Ureter (tissue), 1 donor: ENCODE measurements at regions not wholly inside any gene's neighbourhood (a gene's known extent, or its start where the extent isn't known, plus 50 kb on each side); places are given as distances from the start of the nearest gene placed in this dataset.
"Not testable (repeated sequence)": the region's sequence is repeated elsewhere in the genome, so short reads cannot be mapped to it uniquely, and the experiment has no call there.

ENCODE experiments used
- DNase-seq: peaks from one replicate; pipeline ENCODE4 v3.0.0-alpha.2; 2020; ENCODE audit warnings: low spot score
- donor health status: DM: yes; HTN: yes; CAD: no.

DNA sequence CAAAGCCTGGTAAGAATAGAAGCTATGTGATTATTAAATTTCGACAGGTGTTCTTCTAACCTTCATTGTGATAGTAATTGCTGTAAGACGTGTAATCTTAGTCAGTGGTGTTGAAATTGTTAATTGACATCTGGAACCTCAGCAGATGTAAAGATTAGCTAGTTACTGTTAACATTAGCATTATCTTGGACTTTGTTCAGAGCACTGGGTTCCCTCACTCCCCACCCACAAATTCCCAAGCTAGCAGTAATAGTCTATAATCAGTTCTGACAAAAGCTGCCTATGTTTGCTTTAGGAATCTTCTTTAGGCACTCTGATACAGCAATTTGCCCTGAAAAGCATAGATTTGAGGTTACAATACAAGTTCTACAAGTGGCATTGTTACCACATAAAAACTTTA is 233.7 kb downstream of the EN1 start:
- DNase-seq = no peak

DNA sequence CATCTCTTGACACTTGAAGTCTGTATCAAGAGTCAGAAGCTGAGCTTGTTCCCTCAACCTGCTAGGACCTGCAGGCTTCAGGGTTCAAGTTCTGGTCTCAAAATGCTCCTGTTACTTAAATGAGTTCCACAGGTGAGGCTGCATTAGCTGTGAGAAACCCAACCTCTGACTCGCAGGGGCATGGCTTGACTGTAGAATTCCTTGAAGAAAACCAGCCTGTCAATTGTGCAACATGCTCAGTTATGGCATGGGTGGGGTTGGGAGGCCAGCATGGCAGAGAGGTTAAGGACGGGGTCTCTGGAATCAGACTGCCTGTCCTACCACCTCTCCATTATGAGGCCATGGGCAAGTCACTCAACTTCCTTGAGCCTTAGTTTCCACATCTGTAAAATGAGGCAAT is 235.8 kb downstream of the EN1 start:
- no peak for DNase-seq

DNA sequence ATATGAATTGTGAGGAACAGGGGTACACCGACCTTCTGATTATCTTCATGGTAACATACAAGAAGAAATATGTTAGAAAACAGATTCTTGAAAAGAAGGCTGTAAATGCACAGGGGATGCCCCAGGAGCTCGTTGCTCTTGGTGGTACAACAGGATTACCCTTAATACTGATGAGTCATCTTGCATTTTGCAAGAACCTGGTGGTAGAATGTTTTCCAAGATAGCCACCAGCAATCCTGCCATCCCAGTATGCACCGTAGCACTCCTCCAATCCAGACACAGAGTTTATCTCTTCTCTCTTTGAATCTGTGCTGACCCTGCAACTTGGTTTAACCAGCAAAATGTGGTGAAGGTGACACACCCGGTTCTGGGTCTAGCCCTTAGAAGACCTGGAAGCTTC is 238.3 kb downstream of the EN1 start:
- DNase-seq = no peak

DNA sequence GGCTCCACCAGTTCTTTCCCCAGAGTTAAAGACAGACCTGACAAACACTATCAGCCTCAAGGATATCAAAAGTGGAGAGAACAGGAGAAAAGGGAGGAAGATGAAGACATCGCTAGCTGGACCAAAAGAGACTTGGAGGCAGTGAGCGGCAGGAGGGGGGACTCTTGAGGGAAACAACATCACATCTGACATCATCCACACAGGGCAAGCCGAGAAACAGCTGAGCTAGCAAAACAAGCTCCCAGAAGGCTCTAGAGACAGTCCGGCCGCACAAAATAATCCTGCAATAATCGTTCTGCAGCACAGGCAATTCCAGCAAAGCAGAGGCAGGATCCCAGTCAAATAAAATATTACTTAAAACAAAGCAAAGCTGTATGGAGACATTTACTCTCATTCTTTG is 239.8 kb downstream of the EN1 start:
- no peak for DNase-seq

DNA sequence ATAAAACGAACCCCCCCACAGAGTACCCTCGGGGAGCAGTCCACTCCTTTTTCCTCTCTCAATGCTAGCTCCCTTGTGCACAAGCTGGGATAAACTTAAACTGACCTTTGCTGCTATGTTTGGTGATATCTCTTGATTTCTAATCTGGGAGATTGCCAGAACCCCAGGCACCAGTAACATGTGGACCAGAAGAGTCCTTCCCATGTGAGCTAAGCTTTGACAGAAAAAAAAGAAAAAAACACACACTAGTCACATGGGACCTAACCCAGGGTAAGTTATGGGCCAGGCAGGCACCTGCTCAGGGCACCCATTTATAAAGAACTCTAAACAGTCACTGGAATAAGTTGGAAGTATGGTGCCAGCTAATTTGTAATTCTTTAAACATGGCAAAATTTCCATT is 242.6 kb downstream of the EN1 start:
- no peak for DNase-seq

DNA sequence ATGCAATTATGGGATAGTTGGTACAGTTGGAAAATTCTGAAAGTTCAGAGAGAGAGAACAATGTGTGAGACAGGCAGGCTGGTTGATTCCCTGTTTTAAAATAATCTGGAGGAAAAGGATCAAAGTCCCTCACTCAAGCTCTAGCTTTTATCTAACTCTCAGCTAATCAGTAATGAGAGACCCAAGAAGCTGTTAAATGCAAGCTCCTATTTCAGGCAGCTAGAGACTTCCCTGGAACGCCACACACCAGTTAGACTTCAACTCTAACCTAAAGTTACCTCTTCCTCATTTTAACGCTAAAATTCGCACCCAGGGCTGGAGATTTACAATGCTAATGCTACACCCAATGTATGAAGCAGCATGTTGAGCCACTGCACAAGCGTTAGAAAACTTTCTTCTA is 243.1 kb downstream of the EN1 start:
- no peak for DNase-seq

DNA sequence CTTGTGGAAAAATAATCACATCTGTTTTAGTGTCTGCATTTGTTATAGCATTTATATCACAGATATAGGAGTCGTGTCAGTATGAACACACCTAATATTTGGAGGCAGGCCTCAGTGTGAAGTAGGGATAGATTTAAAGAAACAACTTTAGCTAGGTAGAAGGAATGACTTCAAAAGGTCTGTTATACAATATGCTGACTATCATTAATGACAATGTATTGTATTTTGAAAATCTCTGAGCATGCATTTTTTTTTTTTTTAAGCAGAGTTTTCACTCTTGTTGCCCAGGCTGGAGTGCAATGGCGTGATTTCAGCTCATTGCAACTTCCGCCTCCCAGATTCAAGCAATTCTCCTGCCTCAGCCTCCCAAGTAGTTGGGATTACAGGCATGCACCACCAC is 248.3 kb downstream of the EN1 start:
- DNase-seq = no peak

DNA sequence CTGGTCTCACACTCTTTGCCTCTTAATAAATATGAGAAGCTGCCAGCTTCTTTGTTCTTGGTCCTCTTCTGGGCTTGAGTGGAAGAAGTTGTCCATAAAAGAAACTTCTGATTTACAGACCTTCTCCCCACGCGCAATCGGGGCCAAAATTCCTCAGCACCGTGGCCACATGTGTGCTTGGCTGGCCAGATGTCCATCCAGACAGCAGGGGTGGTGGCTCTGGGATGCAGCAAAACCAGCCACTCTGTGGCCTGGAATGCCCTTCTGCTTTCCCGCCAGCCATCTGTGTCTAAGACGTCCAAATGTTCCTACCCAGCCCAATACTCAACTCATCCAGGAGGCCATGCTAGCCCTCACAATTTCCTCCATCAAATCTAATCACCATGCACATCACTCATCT is 250.8 kb downstream of the EN1 start:
- DNase-seq = no peak

DNA sequence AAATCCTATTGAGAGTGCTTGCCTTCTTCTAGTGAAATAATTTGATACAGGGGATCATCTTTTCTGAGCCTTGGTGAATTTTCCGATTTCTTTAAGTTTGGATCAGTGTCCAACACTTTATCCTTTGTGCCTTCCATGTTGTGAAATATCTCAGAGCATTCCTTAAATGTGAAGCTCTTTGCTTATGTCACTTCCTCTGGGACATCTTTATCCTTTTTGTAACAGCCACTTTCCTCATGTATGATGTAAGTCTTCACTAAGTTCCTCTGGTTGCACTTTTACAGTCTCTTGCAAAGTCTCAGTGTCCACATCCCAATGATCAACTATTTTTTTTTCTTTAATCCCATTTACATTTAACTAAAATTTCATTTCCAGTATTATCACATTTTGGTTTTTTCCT is 254.2 kb downstream of the EN1 start:
- no peak for DNase-seq

DNA sequence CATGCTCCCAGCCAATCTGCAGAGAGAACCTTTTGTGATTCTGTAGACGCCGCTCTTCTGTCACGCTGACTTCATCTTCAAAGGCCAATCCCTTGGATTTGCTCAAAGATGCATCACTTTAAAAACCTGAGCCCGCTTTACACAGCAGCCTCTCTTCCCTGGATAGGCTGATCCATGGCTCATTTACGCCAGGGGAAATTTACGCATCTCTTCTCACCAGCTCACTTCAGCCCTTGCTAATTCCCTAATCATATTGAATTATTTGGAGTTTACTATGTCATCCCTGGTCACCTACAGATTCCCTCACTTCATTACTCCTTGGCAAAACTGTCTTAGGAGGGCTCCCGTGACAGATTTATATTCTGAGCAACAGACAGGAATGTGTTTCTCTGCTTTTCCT is 256.2 kb downstream of the EN1 start:
- no peak for DNase-seq

DNA sequence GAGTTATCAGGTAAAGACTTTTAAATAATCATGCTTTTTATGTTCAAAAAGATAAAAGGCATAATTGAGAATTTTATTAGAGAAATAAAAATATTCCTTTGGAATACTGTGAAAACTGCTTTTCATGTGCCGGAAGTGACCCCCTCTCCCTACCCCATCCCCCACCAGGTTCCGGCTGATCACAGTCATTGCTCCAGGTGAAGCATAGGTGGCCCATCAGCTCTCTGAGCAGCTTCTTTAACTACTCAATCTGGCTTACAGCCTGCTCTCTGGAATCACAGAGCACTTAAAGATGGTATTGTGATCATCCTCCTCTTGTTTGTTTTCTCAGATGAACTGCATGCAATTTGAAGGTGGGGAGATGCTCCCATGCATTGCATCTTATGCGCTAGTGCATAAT is 257.7 kb downstream of the EN1 start:
- no peak for DNase-seq

DNA sequence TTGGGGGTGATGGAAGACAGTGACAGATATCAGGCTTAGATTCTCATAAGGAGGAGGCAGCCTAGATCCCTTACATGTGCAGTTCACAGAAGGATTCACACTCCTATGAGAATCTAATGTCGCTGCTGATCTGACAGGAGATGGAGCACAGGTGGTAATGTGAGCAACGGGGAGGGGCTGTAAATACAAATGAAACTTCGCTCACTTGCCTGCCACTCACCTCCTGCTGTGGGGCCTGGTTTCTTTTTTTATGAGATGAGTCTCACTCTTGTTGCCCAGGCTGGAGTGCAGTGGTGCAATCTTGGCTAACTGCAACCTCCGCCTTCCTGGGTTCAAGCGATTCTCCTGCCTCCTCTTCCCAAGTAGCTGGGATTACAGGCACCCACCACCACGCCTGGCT is 258.6 kb downstream of the EN1 start:
- DNase-seq = no peak

DNA sequence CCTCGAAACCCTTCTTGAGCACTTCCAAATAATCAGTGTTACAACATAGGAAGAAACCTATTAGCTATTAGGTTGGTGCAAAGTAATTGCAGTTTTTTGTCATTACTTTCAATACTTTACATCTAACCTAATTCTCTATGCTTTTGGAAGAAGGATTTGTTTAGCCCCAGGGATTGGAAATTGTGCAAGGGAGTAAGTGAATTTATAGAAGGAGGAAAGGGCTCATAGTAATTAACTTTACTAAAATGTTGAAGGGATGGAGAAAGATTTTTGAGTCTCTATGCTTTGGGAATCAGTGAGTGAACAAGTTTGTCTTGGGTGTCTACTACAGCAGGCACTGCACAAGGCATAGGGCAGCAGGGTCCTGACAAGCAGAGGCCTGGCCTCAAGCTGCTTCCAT is 261.1 kb downstream of the EN1 start:
- no peak for DNase-seq

DNA sequence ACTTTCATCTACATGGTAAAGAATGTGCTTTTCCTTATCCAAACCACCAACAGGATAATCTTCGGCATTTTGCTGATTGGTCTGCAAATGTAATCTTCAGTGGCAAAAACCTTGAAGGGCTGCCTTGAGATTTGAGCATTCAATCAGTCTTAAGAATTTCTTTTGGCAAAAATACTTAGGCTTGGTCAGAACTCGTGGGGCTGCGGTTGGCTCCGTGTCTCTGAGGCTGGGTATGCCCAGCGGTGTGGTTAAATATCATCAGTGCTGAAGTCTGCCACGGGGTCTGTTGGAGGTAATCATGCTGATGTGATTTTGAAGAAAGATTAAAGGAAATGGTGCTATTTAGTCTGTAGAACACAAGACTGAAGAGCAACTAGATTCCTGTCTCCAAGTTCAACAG is 262.6 kb downstream of the EN1 start:
- no peak for DNase-seq

DNA sequence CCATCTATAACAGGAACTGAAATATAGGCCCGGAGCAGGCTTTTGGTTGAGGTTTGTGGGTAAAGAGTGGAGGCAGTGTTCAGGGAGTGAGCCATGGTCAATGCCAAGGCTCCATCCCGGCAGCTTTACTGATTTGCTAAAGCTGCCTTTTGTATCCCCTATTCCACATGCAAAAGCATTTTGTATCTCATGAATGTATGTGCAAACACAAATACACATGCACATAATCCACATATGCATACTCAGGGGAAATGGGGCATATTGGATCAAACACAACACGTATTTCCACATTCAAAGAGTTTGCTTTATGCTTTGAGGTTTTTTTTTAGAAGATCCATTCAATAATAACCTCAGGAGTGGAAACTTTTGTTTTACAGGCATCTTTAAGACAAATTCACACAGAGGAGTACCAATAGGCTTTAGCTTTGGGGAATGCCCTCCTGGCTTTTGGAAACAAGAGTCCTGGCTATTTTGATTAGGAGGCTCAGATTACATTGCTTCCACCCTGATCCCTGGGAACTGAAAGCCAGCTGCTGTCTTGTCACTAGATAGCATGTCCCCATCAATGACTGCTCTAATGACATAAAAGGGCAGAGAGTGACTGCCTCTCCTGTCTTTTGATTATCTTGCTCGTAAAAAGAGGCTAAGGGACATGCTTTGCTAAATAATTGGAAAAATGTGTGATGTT is 263.2 kb downstream of the EN1 start:
- DNase-seq = no peak

DNA sequence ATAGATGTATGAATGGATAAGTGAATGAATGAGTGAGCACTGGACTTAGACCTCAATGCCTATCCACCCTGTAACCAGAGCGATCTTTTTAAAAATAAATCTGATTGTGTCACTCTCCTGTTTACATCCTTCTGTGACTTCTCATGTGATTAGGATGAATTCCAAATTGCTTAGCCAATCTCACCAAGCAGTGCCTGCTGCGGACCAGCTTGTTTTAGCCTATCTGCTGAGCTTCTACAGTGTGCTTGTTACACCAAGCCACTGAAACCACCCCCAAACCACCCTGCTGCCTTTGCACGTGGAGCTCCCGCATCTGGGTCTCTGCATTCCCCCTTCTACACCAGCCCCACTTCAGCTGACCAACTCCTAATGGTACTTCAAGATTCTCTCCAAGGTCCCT is 265.4 kb downstream of the EN1 start:
- DNase-seq = no peak

DNA sequence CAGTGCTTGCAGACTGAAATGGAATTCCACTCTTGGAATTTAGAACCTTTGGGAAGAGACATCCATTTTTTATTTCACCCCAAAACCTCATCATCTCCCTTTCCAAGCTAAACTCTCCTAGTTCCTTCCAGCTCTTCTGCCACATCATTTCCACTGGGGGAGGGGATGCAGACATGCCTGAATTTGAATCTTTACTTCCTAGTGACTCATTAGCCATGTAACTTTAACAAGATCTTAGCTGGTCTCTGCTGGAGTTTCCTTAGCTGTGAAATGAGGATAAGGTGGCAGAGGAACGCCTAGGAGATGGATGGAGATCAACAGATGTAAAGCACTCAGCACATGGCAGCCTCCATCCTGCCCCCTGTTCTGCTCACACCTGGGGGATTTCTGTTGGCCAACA is 266.8 kb downstream of the EN1 start:
- DNase-seq = no peak

DNA sequence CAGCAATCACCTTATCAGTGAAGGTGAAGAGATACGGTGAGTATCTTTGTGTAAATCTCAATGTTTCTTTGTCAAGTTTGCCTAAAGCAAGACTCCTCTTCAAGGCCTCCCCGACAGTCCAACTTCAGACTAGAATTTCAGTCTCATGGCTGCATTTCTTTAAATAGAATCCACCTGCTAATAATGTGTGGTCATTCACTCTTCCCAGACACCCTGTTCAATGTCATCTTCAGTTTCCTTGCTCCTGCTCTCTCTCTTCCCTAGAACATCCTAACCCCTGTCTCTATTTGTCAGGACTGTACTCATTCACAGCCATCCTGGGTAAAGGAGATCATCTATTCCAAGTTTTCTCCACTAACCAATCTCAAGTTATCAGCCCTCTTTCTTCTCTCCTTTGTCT is 267.3 kb downstream of the EN1 start:
- DNase-seq = no peak

DNA sequence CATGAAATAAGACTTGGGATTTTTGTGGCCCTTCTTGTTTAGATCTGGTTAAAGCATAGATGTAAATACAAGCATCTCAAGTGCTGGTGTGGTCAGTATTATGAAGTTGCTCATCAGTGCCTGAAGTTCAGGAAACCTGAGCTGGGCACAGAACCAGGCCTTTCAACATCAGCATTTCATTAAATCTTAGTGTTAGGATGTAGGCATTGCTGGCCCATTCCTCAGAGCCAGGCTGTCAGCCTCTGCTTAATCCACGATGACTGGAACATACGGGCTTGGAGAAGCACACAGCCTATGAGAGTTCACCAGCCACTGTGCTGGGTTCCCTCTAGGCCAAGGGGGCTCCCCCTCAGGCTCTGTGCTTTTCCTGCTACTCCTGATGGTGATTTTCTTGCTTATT is 270.2 kb downstream of the EN1 start:
- no peak for DNase-seq

DNA sequence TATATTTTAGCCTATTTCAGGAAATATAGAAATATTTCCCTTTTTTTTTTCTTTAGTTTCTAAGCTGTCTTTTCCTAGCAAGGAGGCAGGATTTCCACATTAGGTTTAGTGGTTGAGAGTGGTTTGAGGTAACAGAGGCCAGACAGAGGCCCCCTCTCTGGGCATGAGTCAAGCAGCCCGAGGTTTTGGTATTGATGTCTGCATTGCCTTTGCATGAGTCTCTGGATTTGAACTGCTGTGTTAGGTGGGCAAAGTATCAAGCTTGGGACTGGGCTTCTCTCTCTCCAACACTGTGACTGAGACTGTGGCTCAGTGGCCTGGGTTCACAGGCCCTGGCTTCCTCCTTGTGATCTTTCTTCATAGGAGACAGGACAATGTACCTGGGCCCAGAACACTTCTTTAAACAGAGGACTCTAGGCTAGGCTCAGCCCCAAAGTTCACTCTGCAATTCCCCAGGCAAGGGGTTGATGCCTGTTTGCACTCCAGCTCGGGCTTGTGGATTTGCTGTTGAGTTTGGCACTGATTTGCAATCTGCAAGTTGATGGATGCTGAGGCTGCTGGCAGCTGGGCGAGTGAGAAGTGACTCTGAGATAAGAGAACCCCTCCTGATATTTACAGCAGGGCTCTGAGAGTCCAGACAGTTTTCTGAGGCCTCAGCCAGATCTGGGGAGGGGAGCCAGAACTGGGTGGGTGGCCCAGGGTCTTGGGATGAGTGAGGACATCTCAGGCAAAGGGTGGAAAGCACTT is 271.2 kb downstream of the EN1 start:
- DNase-seq = no peak

DNA sequence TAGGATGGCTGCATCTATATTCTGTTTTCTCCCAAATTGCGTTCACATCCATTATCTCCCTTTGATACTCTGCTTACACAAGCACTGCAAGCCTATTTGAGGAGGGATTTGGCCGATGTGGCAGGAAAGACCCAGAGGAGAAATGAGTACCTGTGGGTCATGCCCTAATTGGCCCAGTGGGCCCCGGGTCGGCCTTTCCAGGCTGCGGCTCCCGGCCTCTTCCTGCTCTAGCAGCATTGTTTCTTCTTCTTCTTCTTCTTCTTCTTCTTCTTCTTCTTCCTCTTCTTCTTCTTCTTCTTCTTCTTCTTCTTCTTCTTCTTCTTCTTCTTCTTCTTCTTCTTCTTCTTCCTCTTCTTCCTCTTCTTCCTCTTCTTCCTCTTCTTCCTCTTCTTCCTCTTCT is 275.1 kb downstream of the EN1 start:
- DNase-seq = not testable (repeated sequence)

DNA sequence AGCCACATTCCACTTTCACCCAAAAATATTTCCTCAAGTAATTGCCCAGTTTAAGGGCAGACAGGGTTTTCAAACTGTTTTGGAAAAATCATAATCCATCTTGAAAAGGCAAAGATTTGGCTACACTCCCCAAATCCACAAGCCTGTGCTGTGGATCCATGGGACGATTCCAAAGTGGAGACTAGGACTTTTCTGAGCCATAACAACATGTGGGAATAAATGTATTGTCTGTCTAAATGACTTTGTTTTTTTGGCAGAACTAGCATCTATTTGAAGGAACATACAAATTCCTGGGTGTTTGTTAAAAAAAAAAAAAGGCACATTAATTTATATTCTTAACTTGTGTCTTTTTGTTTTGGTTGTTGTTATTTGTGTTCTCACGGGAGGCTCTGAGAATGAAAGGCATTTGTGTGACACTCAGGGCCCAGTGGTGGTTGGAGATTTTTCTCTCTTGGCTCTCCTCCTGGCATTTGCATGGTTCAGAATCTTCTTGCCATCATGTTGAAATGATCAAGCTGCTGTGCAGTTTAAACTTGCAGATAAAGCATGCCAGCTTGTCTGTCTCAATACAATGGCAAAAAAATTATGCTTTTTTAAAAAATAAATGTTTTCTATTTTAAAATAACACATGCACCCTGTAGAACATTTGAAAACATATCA is 277.4 kb downstream of the EN1 start:
- DNase-seq = no peak

DNA sequence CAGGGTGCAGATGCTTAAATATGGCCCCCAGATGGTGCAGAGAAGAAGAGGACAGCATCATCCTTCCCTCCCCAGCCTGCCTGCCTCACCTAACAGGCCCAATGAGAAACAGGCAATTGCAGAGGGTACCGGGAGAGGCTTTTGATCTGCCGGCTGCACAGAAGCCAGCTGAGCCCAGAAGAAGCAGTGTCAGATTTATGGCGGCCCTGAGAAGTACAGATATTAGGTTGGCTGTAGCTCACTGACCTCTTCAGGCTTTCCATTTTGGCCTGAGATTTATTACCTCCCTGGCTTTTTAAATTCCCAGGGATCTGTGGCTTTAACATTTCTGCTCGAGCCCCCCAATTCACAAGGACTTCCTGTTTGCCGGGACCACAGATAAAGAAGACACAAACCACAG is 278.7 kb downstream of the EN1 start:
- DNase-seq = no peak
